Stimulated activated CD8-positive, alpha-beta memory T cell treated with anti-CD3 and anti-CD28 coated beads, Interleukin-15, amount 100 ng/mL, for 1 hour (primary cell): ENCODE measurements at regions not wholly inside any gene's neighbourhood (a gene's known extent, or its start where the extent isn't known, plus 50 kb on each side); places are given as distances from the start of the nearest gene placed in this dataset.

ENCODE experiments used
- DNase-seq: peaks from one replicate; pipeline ENCODE4 v3.0.0-alpha.2; 2020; ENCODE audit warnings: low read depth

GRCh38 chr5:15261269-15261995 is 238.5 kb upstream of the FBXL7 start:
- no peak for DNase-seq

GRCh38 chr5:15260356-15261268 is 239.4 kb upstream of the FBXL7 start:
- no peak for DNase-seq

GRCh38 chr5:15256485-15256884 is 243.5 kb upstream of the FBXL7 start:
- DNase-seq = no peak

- no peak for DNase-seq
Measured at GRCh38 chr5:15255576-15255975, 244.4 kb upstream of the FBXL7 start.

GRCh38 chr5:15254607-15255006 is 245.4 kb upstream of the FBXL7 start:
- DNase-seq = no peak

GRCh38 chr5:15252331-15252730 is 247.6 kb upstream of the FBXL7 start:
- no peak for DNase-seq

GRCh38 chr5:15249152-15249551 is 250.8 kb upstream of the FBXL7 start:
- no peak for DNase-seq

- no peak for DNase-seq
Measured at GRCh38 chr5:15248731-15249130, 251.2 kb upstream of the FBXL7 start.

GRCh38 chr5:15245913-15246312 is 254.1 kb upstream of the FBXL7 start:
- no peak for DNase-seq

- no peak for DNase-seq
Measured at GRCh38 chr5:15243301-15244020, 256.5 kb upstream of the FBXL7 start.

- DNase-seq = no peak
Measured at GRCh38 chr5:15241216-15241821, 258.7 kb upstream of the FBXL7 start.

GRCh38 chr5:15238006-15238405 is 262.0 kb upstream of the FBXL7 start:
- no peak for DNase-seq

GRCh38 chr5:15236911-15237508 is 263.0 kb upstream of the FBXL7 start:
- no peak for DNase-seq

GRCh38 chr5:15234911-15235310 is 265.1 kb upstream of the FBXL7 start:
- no peak for DNase-seq

- no peak for DNase-seq
Measured at GRCh38 chr5:15234366-15234765, 265.6 kb upstream of the FBXL7 start.

GRCh38 chr5:15233566-15233965 is 266.4 kb upstream of the FBXL7 start:
- no peak for DNase-seq

- no peak for DNase-seq
Measured at GRCh38 chr5:15222156-15222555, 277.8 kb upstream of the FBXL7 start.

GRCh38 chr5:15220642-15221173 is 279.3 kb upstream of the FBXL7 start:
- no peak for DNase-seq

- DNase-seq = no peak
Measured at GRCh38 chr5:15215056-15215455, 284.9 kb upstream of the FBXL7 start.

GRCh38 chr5:15214010-15214409 is 286.0 kb upstream of the FBXL7 start:
- no peak for DNase-seq

- no peak for DNase-seq
Measured at GRCh38 chr5:15209053-15209762, 290.8 kb upstream of the FBXL7 start.
